ENCODE measurements at regions not wholly inside any gene's neighbourhood (a gene's known extent, or its start where the extent isn't known, plus 50 kb on each side); places are given as distances from the start of the nearest gene placed in this dataset.

- TF ChIP-seq CTCF (IDR thresholded peaks at IDR 0.05; ENCODE audit: low read depth, low read length), result no peak
- no peak for TF ChIP-seq POLR2A (IDR thresholded peaks at IDR 0.05; ENCODE audit: extremely low read depth, insufficient read length)
- TF ChIP-seq MYC (IDR thresholded peaks at IDR 0.05; ENCODE audit: low read depth, low read length), result no peak
- TF ChIP-seq MAX (IDR thresholded peaks at IDR 0.05; ENCODE audit: low read depth, low read length), result no peak
Measured at GRCh38 chr21:35113064-35113463, 64.0 kb upstream of the RUNX1 start.
